ENCODE measurements at regions not wholly inside any gene's neighbourhood (a gene's known extent, or its start where the extent isn't known, plus 50 kb on each side); places are given as distances from the start of the nearest gene placed in this dataset.

- 94 to 95% methylated on average over 6 of the region's 6 CpGs for WGBS, 2 donors
- H3K4me3 ChIP-seq = no peak overlapping the region
- H3K36me3 ChIP-seq (ENCODE audit: low read depth, missing control alignments) = no peaks in the 10 kb centered on the region
- TF ChIP-seq, protein P1, sequence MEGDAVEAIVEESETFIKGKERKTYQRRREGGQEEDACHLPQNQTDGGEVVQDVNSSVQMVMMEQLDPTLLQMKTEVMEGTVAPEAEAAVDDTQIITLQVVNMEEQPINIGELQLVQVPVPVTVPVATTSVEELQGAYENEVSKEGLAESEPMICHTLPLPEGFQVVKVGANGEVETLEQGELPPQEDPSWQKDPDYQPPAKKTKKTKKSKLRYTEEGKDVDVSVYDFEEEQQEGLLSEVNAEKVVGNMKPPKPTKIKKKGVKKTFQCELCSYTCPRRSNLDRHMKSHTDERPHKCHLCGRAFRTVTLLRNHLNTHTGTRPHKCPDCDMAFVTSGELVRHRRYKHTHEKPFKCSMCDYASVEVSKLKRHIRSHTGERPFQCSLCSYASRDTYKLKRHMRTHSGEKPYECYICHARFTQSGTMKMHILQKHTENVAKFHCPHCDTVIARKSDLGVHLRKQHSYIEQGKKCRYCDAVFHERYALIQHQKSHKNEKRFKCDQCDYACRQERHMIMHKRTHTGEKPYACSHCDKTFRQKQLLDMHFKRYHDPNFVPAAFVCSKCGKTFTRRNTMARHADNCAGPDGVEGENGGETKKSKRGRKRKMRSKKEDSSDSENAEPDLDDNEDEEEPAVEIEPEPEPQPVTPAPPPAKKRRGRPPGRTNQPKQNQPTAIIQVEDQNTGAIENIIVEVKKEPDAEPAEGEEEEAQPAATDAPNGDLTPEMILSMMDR (IDR thresholded peaks at IDR 0.05) = no peak
- no peak for TF ChIP-seq POLR2A (IDR thresholded peaks at IDR 0.05)
- no peaks in the 10 kb centered on the region for H3K27me3 ChIP-seq
- no peaks in the 10 kb centered on the region for H3K4me1 ChIP-seq
- no peaks in the 10 kb centered on the region for H3K9me3 ChIP-seq
- no peak overlapping the region for H3K27ac ChIP-seq
- intact Hi-C loops (cut with DNase I; ENCODE audit: low total_unique reads) = no loop called here
- no peak for DNase-seq
Measured at GRCh38 chr5:74139589-74139988, 500.9 kb downstream of the ENC1 start.

DNA sequence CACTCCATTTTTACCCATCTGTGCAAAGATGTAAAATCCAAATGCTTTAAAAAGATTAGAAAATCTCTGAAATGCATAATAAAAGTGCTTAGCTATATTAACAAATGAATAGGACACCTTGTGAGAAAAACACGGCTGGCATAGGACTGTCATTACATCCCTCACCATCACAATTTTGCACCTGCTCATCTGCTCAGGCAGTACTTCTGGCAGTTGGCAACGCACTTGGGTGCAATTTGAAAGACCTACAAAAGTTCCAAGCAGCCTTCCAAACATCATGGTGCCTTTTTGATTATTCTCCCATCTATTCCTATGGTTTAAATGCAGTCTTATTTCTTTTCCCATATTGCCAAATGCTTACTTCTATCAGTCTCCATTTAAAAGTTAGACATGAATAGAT is 501.8 kb downstream of the ENC1 start:
- H3K27ac ChIP-seq = no peak overlapping the region
- H3K27me3 ChIP-seq = no peaks in the 10 kb centered on the region
- no peaks in the 10 kb centered on the region for H3K36me3 ChIP-seq (ENCODE audit: low read depth, missing control alignments)
- DNase-seq = no peak
- no peak overlapping the region for H3K4me3 ChIP-seq
- 91 to 97% methylated on average over 2 of the region's 2 CpGs for WGBS, 2 donors
- H3K9me3 ChIP-seq = no peaks in the 10 kb centered on the region
- intact Hi-C loops (cut with DNase I; ENCODE audit: low total_unique reads) = no loop called here
- H3K4me1 ChIP-seq = no peaks in the 10 kb centered on the region
- TF ChIP-seq POLR2A (IDR thresholded peaks at IDR 0.05) = no peak
- TF ChIP-seq, protein P1 (IDR thresholded peaks at IDR 0.05) = no peak

- Histone ChIP-seq H3K9me3 (no peaks in the 10 kb centered on the region), H3K27ac (no peak overlapping the region), H3K4me1 (no peaks in the 10 kb centered on the region), H3K4me3 (no peak overlapping the region), H3K36me3 (ENCODE audit: low read depth, missing control alignments) (no peaks in the 10 kb centered on the region), H3K27me3 (no peaks in the 10 kb centered on the region)
- no peak for DNase-seq
- WGBS, 2 donors = 79 to 84% methylated on average over 2 of the region's 2 CpGs
- intact Hi-C loops (cut with DNase I; ENCODE audit: low total_unique reads) = no loop called here
- TF ChIP-seq, protein P1 (IDR thresholded peaks at IDR 0.05) = no peak
- TF ChIP-seq POLR2A (IDR thresholded peaks at IDR 0.05) = no peak
Measured at GRCh38 chr5:74136276-74136825, 504.2 kb downstream of the ENC1 start.

- WGBS, 2 donors = 93 to 100% methylated on average over 1 of the region's 1 CpG
- no peaks in the 10 kb centered on the region for H3K9me3 ChIP-seq
- intact Hi-C loops (cut with DNase I; ENCODE audit: low total_unique reads) = no loop called here
- H3K4me3 ChIP-seq = no peak overlapping the region
- no peak for DNase-seq
- TF ChIP-seq, protein P1 (IDR thresholded peaks at IDR 0.05) = no peak
- TF ChIP-seq POLR2A (IDR thresholded peaks at IDR 0.05) = no peak
- no peak overlapping the region for H3K27ac ChIP-seq
- no peaks in the 10 kb centered on the region for H3K36me3 ChIP-seq (ENCODE audit: low read depth, missing control alignments)
- no peaks in the 10 kb centered on the region for H3K4me1 ChIP-seq
- H3K27me3 ChIP-seq = no peaks in the 10 kb centered on the region
Measured at GRCh38 chr5:74135033-74135432, 505.5 kb downstream of the ENC1 start.

DNA sequence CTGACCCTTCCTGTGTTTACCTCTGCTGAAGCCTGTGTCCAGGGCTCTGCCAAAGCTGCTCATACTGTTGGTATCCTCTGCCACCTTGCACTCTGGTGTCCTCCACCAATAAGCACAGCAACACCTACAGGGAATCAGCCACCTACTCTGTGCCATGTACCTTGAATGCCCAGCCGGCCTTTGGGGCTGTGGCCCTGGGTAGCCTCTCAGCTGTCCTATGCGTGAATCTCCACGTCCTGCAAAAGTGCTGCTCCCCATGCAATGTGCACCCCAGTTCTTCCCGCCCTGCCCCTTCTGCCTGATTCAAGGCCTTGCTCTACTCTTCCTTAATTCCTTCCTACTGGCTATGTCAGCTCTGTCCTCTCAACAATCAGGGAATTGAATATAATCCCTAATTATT is 506.5 kb downstream of the ARHGEF28 start:
- WGBS, 2 donors = 93 to 98% methylated on average over 4 of the region's 4 CpGs
- Histone ChIP-seq H3K27ac (no peak overlapping the region), H3K4me1 (no peaks in the 10 kb centered on the region), H3K9me3 (no peaks in the 10 kb centered on the region), H3K4me3 (no peak overlapping the region), H3K27me3 (no peaks in the 10 kb centered on the region), H3K36me3 (ENCODE audit: low read depth, missing control alignments) (no peaks in the 10 kb centered on the region)
- no peak for TF ChIP-seq POLR2A (IDR thresholded peaks at IDR 0.05)
- TF ChIP-seq, protein P1 (IDR thresholded peaks at IDR 0.05) = no peak
- DNase-seq = no peak
- intact Hi-C loops (cut with DNase I; ENCODE audit: low total_unique reads) = no loop called here

All from testis (tissue), 2 donors.